IMR-90 (cell line): ENCODE measurements at regions not wholly inside any gene's neighbourhood (a gene's known extent, or its start where the extent isn't known, plus 50 kb on each side); places are given as distances from the start of the nearest gene placed in this dataset.

Experiments
- ATAC-seq: fragments of 200-7000 bp; cut with Tn5 transposase; 2 replicates; pipeline ENCODE4 v1.9.1; 2020; ENCODE audit warnings: low read depth, mild to moderate bottlenecking, moderate library complexity
- BruUV-seq: library from RNA; stranded (reverse); fragments of 400-500 nt; replicated peaks from 2 replicates; lab custom pipeline; 2021; lab: Mats Ljungman, UMichigan
- CTCF ChIA-PET: fragments of 300-600 bp; formaldehyde crosslinking; extraction: SDS; loops from one replicate; lab custom pipeline; 2021; ENCODE audit warnings: antibody characterized with exemption; lab: Yijun Ruan, JAX
- POLR2A ChIA-PET: fragments of 300-600 bp; sonication (Branson Sonifier 250); formaldehyde crosslinking; loops from one replicate; lab custom pipeline; 2022; ENCODE audit warnings: antibody characterized with exemption; ENCODE audit not compliant: unreplicated experiment; lab: Charles Lee
- DNase-seq: peaks from one replicate; pipeline ENCODE4 v3.0.0; 2013
- H2AFZ ChIP-seq: replicated peaks from 2 replicates; pipeline ENCODE3; 2013; ENCODE audit warnings: low read length, mild to moderate bottlenecking; ENCODE audit not compliant: poor library complexity
- H2AK5ac ChIP-seq: 2 replicates; pipeline ENCODE4 v1.6.1; 2013; ENCODE audit warnings: low read depth, low read length, inconsistent platforms
- H2AK9ac ChIP-seq: replicated peaks from 2 replicates; pipeline ENCODE3; 2013; ENCODE audit warnings: mild to moderate bottlenecking, low read depth, low read length, moderate library complexity; ENCODE audit not compliant: poor library complexity
- H2BK120ac ChIP-seq: 2 replicates; pipeline ENCODE4 v1.6.1; 2013; ENCODE audit warnings: low read depth, low read length, inconsistent platforms
- H2BK15ac ChIP-seq: 3 replicates; pipeline ENCODE4 v1.6.1; 2013; ENCODE audit warnings: low read depth, low read length, inconsistent platforms
- H2BK20ac ChIP-seq: 2 replicates; pipeline ENCODE4 v1.6.1; 2013; ENCODE audit warnings: low read depth, mild to moderate bottlenecking, inconsistent platforms, low read length, moderate library complexity
- H2BK5ac ChIP-seq: 2 replicates; pipeline ENCODE4 v1.6.1; 2013; ENCODE audit warnings: mild to moderate bottlenecking, low read depth, low read length, inconsistent platforms; ENCODE audit not compliant: poor library complexity, severe bottlenecking
- H3K14ac ChIP-seq: replicated peaks from 2 replicates; pipeline ENCODE4 v1.6.1; 2013; ENCODE audit warnings: low read depth, low read length, inconsistent platforms
- H3K18ac ChIP-seq: 2 replicates; pipeline ENCODE4 v1.6.1; 2013; ENCODE audit warnings: low read depth, low read length, control low read depth
- H3K23ac ChIP-seq: 2 replicates; pipeline ENCODE4 v1.6.1; 2013; ENCODE audit warnings: low read depth, low read length, inconsistent platforms
- H3K27ac ChIP-seq: 2 replicates; pipeline ENCODE4 v1.5.1; 2013; ENCODE audit warnings: mild to moderate bottlenecking, control low read depth, low read length; ENCODE audit not compliant: insufficient read depth
- H3K27me3 ChIP-seq: 2 replicates; pipeline ENCODE4 v1.6.1; 2013; ENCODE audit warnings: low read length; ENCODE audit not compliant: control insufficient read depth, insufficient read depth
- H3K36me3 ChIP-seq: 2 replicates; pipeline ENCODE4 v1.6.1; 2013; ENCODE audit warnings: low read length, mixed read lengths; ENCODE audit not compliant: control insufficient read depth, insufficient read depth
- H3K4ac ChIP-seq: 2 replicates; pipeline ENCODE4 v1.6.1; 2013; ENCODE audit warnings: low read depth, low read length, inconsistent platforms
- H3K4me1 ChIP-seq: 2 replicates; pipeline ENCODE4 v1.6.1; 2013; ENCODE audit warnings: low read length, mixed read lengths; ENCODE audit not compliant: control insufficient read depth, insufficient read depth
- H3K4me2 ChIP-seq: 2 replicates; pipeline ENCODE4 v1.6.1; 2013; ENCODE audit warnings: low read depth, mild to moderate bottlenecking, control low read depth, low read length, moderate library complexity
- H3K4me3 ChIP-seq: 2 replicates; pipeline ENCODE4 v1.5.1; 2013; ENCODE audit warnings: low read depth, mild to moderate bottlenecking, control low read depth, low read length, moderate library complexity; ENCODE audit not compliant: insufficient read depth
- H3K56ac ChIP-seq: 2 replicates; pipeline ENCODE4 v1.6.1; 2013; ENCODE audit warnings: low read length, inconsistent platforms; ENCODE audit not compliant: insufficient read depth; ENCODE audit errors: extremely low read depth
- H3K79me1 ChIP-seq, 2 experiments: 2 replicates each; pipeline ENCODE4 v1.6.1; 2013; ENCODE audit warnings: low read length in 2 of 2, inconsistent platforms in 1 of 2, low read depth in 1 of 2
- H3K9ac ChIP-seq: 2 replicates; pipeline ENCODE4 v1.6.1; 2013; ENCODE audit warnings: low read depth, low read length, control low read depth
- H3K9me1 ChIP-seq: 2 replicates; pipeline ENCODE4 v1.6.1; 2013; ENCODE audit warnings: low read length, inconsistent platforms; ENCODE audit not compliant: insufficient read depth
- H3K9me3 ChIP-seq: 2 replicates; pipeline ENCODE4 v1.6.1; 2013; ENCODE audit warnings: low read length; ENCODE audit not compliant: control insufficient read depth, insufficient read depth
- H4K20me1 ChIP-seq: 2 replicates; pipeline ENCODE4 v1.6.1; 2013; ENCODE audit warnings: low read length, inconsistent platforms; ENCODE audit not compliant: insufficient read depth
- H4K5ac ChIP-seq: 2 replicates; pipeline ENCODE4 v1.6.1; 2013; ENCODE audit warnings: mild to moderate bottlenecking, low read depth, low read length, control low read depth
- H4K8ac ChIP-seq, 2 experiments: 2 replicates each; pipeline ENCODE4 v1.6.1; 2013; ENCODE audit warnings: low read depth in 2 of 2, low read length in 2 of 2, control low read depth in 1 of 2, inconsistent platforms in 1 of 2
- H4K91ac ChIP-seq: 2 replicates; pipeline ENCODE4 v1.6.1; 2013; ENCODE audit warnings: low read depth, low read length, inconsistent platforms; ENCODE audit not compliant: insufficient read depth
- BHLHE40 ChIP-seq: fragments of 150-350 bp; IDR thresholded peaks from 2 replicates; pipeline ENCODE4 v1.6.1; 2016; ENCODE audit warnings: mild to moderate bottlenecking, low read depth, low read length
- CEBPB ChIP-seq: IDR thresholded peaks from 2 replicates; pipeline ENCODE4 v1.6.1; 2012; ENCODE audit warnings: low read depth, low read length, improper control_type of control experiment
- CHD1 ChIP-seq: IDR thresholded peaks from 2 replicates; pipeline ENCODE4 v1.6.1; 2012; ENCODE audit warnings: low read depth, low read length, improper control_type of control experiment
- FOS ChIP-seq: fragments of 150-350 bp; IDR thresholded peaks from 2 replicates; pipeline ENCODE4 v1.6.1; 2016; ENCODE audit warnings: low read depth, low read length
- MAFK ChIP-seq: IDR thresholded peaks from 2 replicates; pipeline ENCODE4 v1.6.1; 2012; ENCODE audit warnings: low read depth, low read length, improper control_type of control experiment
- MAZ ChIP-seq: IDR thresholded peaks from 2 replicates; pipeline ENCODE4 v1.6.1; 2012; ENCODE audit warnings: low read depth, mild to moderate bottlenecking, low read length, improper control_type of control experiment, moderate library complexity, borderline replicate concordance
- MXI1 ChIP-seq: IDR thresholded peaks from 2 replicates; pipeline ENCODE4 v1.6.1; 2012; ENCODE audit warnings: low read depth, mild to moderate bottlenecking, low read length, moderate library complexity, borderline replicate concordance
- NFE2L2 ChIP-seq: fragments of 150-350 bp; IDR thresholded peaks from 2 replicates; pipeline ENCODE4 v1.6.1; 2016; ENCODE audit warnings: low read depth, mild to moderate bottlenecking, low read length
- POLR2A ChIP-seq: IDR thresholded peaks from 2 replicates; pipeline ENCODE4 v1.6.1; 2012; ENCODE audit warnings: mild to moderate bottlenecking, low read depth, low read length
- RAD21 ChIP-seq: IDR thresholded peaks from 2 replicates; pipeline ENCODE4 v1.6.1; 2012; ENCODE audit warnings: low read length, improper control_type of control experiment
- RCOR1 ChIP-seq: IDR thresholded peaks from 2 replicates; pipeline ENCODE4 v1.6.1; 2012; ENCODE audit warnings: mild to moderate bottlenecking, low read length, improper control_type of control experiment; ENCODE audit not compliant: insufficient replicate concordance
- RFX5 ChIP-seq: IDR thresholded peaks from 2 replicates; pipeline ENCODE4 v1.8.0; 2012; ENCODE audit warnings: low read depth, mild to moderate bottlenecking, low read length, moderate library complexity
- SMC3 ChIP-seq: fragments of 150-350 bp; IDR thresholded peaks from 2 replicates; pipeline ENCODE4 v1.6.1; 2016; ENCODE audit warnings: low read depth, mild to moderate bottlenecking, antibody characterized with exemption, low read length, moderate library complexity
- USF2 ChIP-seq: fragments of 150-350 bp; IDR thresholded peaks from 2 replicates; pipeline ENCODE4 v1.6.1; 2017; ENCODE audit warnings: mild to moderate bottlenecking, antibody characterized with exemption, low read length, low read depth
- WGBS, 2 experiments: methylation state at CpG; one replicate each; pipeline versions ENCODE4 v1.1.5 to v1.1.7; 2013; ENCODE audit warnings: missing lambda C conversion rate in 2 of 2; ENCODE audit not compliant: insufficient read length in 1 of 2; ENCODE audit errors: extremely low coverage in 2 of 2; 5-methylcytosine and 5-hydroxymethylcytosine counted together
- dilution Hi-C: fragments of 300-500 bp; cut with HindIII; formaldehyde crosslinking; loops from one replicate; pipeline ENCODE4 v1.14.3; 2018; ENCODE audit warnings: low sequenced_read_pairs; ENCODE audit not compliant: unreplicated experiment
- in situ Hi-C: fragments of 300-500 bp; cut with MboI; formaldehyde crosslinking; loops from 3 replicates; pipeline ENCODE4 v1.14.3; 2019; ENCODE audit warnings: low sequenced_read_pairs, inconsistent platforms, mixed read lengths
- intact Hi-C: fragments of 100-400 bp; cut with micrococcal nuclease; formaldehyde crosslinking; loops from 2 replicates; pipeline ENCODE4 v1.10.0; 2022
- TF ChIP-seq, protein P1 (sequence below): conservative IDR thresholded peaks from 2 replicates; pipeline ENCODE4 v1.5.1; 2012; ENCODE audit warnings: mild to moderate bottlenecking, low read depth, low read length, improper control_type of control experiment
- TF ChIP-seq, protein P2 (sequence below): fragments of 150-350 bp; IDR thresholded peaks from 2 replicates; pipeline ENCODE4 v1.6.1; 2016; ENCODE audit warnings: low read depth, mild to moderate bottlenecking, low read length, moderate library complexity, borderline replicate concordance

DNA sequence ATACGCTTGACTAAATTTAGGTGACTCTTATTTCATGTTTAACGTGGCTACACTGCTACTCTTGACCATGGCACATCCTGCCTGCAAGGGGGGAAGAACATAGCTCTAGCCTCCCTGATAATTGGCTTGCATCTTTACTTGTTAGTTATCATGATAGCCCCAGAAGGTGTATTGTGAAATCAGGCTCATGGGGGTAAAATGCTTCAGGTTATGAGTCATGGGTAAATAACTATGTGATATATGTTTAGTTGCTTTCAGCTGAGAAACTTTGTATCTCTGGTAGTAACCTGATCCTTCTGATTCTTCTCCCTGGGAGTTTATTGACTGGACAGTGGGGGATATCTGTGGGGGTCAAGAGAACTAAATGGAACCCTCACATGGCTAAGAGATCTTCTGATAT lies 660.8 kb upstream of the UBE2E2 start:
- DNase-seq (no peak), ATAC-seq (no peak)
- Histone ChIP-seq H3K4ac (no peak overlapping the region), H4K20me1 (no peaks in the 10 kb centered on the region), H3K27me3 (no peaks in the 10 kb centered on the region), H3K4me2 (no peak overlapping the region), H4K91ac (no peak overlapping the region), H3K23ac (no peak overlapping the region), H3K18ac (no peak overlapping the region), H3K14ac (no peak overlapping the region), H3K79me1 (no peaks in the 10 kb centered on the region), H2BK20ac (no peak overlapping the region), H3K4me3 (no peak overlapping the region), H2BK5ac (no peak overlapping the region), H2AFZ (no peak overlapping the region), H2BK120ac (no peak overlapping the region), H3K56ac (no peak overlapping the region), H4K8ac (no peak overlapping the region), H3K9me1 (no peaks in the 10 kb centered on the region), H4K5ac (no peak overlapping the region), H3K4me1 (no peaks in the 10 kb centered on the region), H2BK15ac (no peak overlapping the region), H3K36me3 (no peaks in the 10 kb centered on the region), H2AK9ac (no peak overlapping the region), H3K9ac (no peak overlapping the region), H3K9me3 (peaks cover 5% of the 10 kb centered on the region), H2AK5ac (no peak overlapping the region), H3K27ac (no peak overlapping the region)
- intact Hi-C loops (no loop called here), in situ Hi-C loops (no loop called here), dilution Hi-C loops (no loop called here)
- WGBS, 2 experiments: 20% methylated on average over 1 of the region's 2 CpGs; no CpG with 5 or more reads in 1 of the 2 experiments
- TF ChIP-seq MAZ (no peak), RCOR1 (no peak), RAD21 (no peak), NFE2L2 (no peak), USF2 (no peak), RFX5 (no peak), FOS (no peak), MAFK (no peak), SMC3 (no peak), CEBPB (no peak), POLR2A (no peak), MXI1 (no peak), CHD1 (no peak), BHLHE40 (no peak)
- TF ChIP-seq, protein P1, sequence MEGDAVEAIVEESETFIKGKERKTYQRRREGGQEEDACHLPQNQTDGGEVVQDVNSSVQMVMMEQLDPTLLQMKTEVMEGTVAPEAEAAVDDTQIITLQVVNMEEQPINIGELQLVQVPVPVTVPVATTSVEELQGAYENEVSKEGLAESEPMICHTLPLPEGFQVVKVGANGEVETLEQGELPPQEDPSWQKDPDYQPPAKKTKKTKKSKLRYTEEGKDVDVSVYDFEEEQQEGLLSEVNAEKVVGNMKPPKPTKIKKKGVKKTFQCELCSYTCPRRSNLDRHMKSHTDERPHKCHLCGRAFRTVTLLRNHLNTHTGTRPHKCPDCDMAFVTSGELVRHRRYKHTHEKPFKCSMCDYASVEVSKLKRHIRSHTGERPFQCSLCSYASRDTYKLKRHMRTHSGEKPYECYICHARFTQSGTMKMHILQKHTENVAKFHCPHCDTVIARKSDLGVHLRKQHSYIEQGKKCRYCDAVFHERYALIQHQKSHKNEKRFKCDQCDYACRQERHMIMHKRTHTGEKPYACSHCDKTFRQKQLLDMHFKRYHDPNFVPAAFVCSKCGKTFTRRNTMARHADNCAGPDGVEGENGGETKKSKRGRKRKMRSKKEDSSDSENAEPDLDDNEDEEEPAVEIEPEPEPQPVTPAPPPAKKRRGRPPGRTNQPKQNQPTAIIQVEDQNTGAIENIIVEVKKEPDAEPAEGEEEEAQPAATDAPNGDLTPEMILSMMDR: no peak
- TF ChIP-seq, protein P2, sequence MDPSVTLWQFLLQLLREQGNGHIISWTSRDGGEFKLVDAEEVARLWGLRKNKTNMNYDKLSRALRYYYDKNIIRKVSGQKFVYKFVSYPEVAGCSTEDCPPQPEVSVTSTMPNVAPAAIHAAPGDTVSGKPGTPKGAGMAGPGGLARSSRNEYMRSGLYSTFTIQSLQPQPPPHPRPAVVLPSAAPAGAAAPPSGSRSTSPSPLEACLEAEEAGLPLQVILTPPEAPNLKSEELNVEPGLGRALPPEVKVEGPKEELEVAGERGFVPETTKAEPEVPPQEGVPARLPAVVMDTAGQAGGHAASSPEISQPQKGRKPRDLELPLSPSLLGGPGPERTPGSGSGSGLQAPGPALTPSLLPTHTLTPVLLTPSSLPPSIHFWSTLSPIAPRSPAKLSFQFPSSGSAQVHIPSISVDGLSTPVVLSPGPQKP: no peak
- CTCF ChIA-PET: no interaction called here
- POLR2A ChIA-PET: no interaction called here
- no TSS peak for BruUV-seq
